OCI-LY7 (cell line): ENCODE measurements at regions not wholly inside any gene's neighbourhood (a gene's known extent, or its start where the extent isn't known, plus 50 kb on each side); places are given as distances from the start of the nearest gene placed in this dataset.

Experiments
- BruUV-seq: library from RNA; stranded (reverse); fragments of 400-500 nt; replicated peaks from 2 replicates; lab custom pipeline; 2021; lab: Mats Ljungman, UMichigan
- CTCF ChIA-PET: fragments of 300-600 bp; sonication (Branson Sonifier 250); formaldehyde crosslinking; loops from one replicate; lab custom pipeline; 2022; ENCODE audit warnings: antibody characterized with exemption; ENCODE audit not compliant: unreplicated experiment; lab: Charles Lee
- POLR2A ChIA-PET: fragments of 300-600 bp; sonication (Branson Sonifier 250); formaldehyde crosslinking; loops from one replicate; lab custom pipeline; 2022; ENCODE audit warnings: antibody characterized with exemption; lab: Charles Lee
- DNase-seq: peaks from one replicate; pipeline ENCODE4 v3.0.0-alpha.2; 2015; ENCODE audit warnings: low spot score
- H2AFZ ChIP-seq: fragments of 200-600 bp; sonication (generic), shearing (Covaris generic); 2 replicates; pipeline ENCODE4 v1.6.1; 2014; ENCODE audit warnings: mild to moderate bottlenecking, antibody characterized with exemption, low read length, moderate library complexity
- H3K27ac ChIP-seq: fragments of 200-600 bp; sonication (generic); 2 replicates; pipeline ENCODE4 v1.5.1; 2014; ENCODE audit warnings: mixed run types, low read depth, mild to moderate bottlenecking, moderate library complexity, low read length, inconsistent platforms; ENCODE audit not compliant: poor library complexity, severe bottlenecking
- H3K36me3 ChIP-seq: fragments of 200-600 bp; sonication (generic); 2 replicates; pipeline ENCODE4 v1.6.1; 2014; ENCODE audit warnings: mild to moderate bottlenecking, antibody characterized with exemption, low read length, moderate library complexity, mixed read lengths; ENCODE audit not compliant: insufficient read depth
- H3K4me1 ChIP-seq: fragments of 200-600 bp; sonication (generic); 2 replicates; pipeline ENCODE4 v1.5.1; 2014; ENCODE audit warnings: mild to moderate bottlenecking, low read length; ENCODE audit not compliant: insufficient read depth, poor library complexity, severe bottlenecking
- H3K4me2 ChIP-seq: fragments of 200-600 bp; sonication (generic); 2 replicates; pipeline ENCODE4 v1.6.1; 2014; ENCODE audit warnings: mild to moderate bottlenecking, low read length
- H3K4me3 ChIP-seq: fragments of 200-600 bp; sonication (generic); 2 replicates; pipeline ENCODE4 v1.5.1; 2014; ENCODE audit warnings: mild to moderate bottlenecking, low read depth, low read length; ENCODE audit not compliant: poor library complexity, severe bottlenecking
- H3K79me2 ChIP-seq: fragments of 200-600 bp; sonication (generic); 2 replicates; pipeline ENCODE4 v1.6.1; 2016; ENCODE audit warnings: low read depth, mild to moderate bottlenecking, low read length, moderate library complexity, mixed read lengths; ENCODE audit not compliant: insufficient read depth
- H3K9me2 ChIP-seq: fragments of 200-600 bp; sonication (generic); 2 replicates; pipeline ENCODE4 v1.6.1; 2016; ENCODE audit warnings: mild to moderate bottlenecking, low read length, mixed read lengths; ENCODE audit not compliant: insufficient read depth
- H3K9me3 ChIP-seq: fragments of 200-600 bp; sonication (generic); 2 replicates; pipeline ENCODE4 v1.6.1; 2014; ENCODE audit warnings: mild to moderate bottlenecking, mixed run types, low read length, mixed read lengths
- H4K20me1 ChIP-seq: fragments of 200-600 bp; sonication (generic); 2 replicates; pipeline ENCODE4 v1.6.1; 2014; ENCODE audit warnings: mild to moderate bottlenecking, antibody characterized with exemption, low read length, moderate library complexity, mixed read lengths; ENCODE audit not compliant: insufficient read depth
- CTCF ChIP-seq: fragments of 200-600 bp; sonication (generic); conservative IDR thresholded peaks from 2 replicates; pipeline ENCODE4 v1.5.1; 2014; ENCODE audit warnings: mild to moderate bottlenecking, antibody characterized with exemption, low read length, moderate library complexity, mixed read lengths
- EZH2phosphoT487 ChIP-seq: fragments of 200-600 bp; sonication (generic); IDR thresholded peaks from 2 replicates; pipeline ENCODE4 v1.6.1; 2018; ENCODE audit warnings: low read depth, borderline replicate concordance, mild to moderate bottlenecking, mixed run types, antibody characterized with exemption, low read length, moderate library complexity, mixed read lengths
- intact Hi-C: fragments of 100-400 bp; cut with micrococcal nuclease; formaldehyde crosslinking; loops from one replicate; pipeline ENCODE4 v1.10.0; 2022; ENCODE audit not compliant: unreplicated experiment

GRCh38 chr13:76692346-76692745, 193.9 kb downstream of the KCTD12 start:
- no peak for DNase-seq
- POLR2A ChIA-PET: interaction anchor here (0.7 to 1.1 kb wide), 2 partner anchors 10 to 15 kb away, joined by 3 to 5 read pairs; no protein-coding TSS in a partner anchor
- Histone ChIP-seq H3K9me2 (no peaks in the 10 kb centered on the region), H3K4me3 (no peak overlapping the region), H3K27ac (no peak overlapping the region), H3K9me3 (no peaks in the 10 kb centered on the region), H3K4me1 (no peaks in the 10 kb centered on the region), H3K79me2 (no peaks in the 10 kb centered on the region), H3K4me2 (no peak overlapping the region), H2AFZ (no peak overlapping the region), H4K20me1 (no peaks in the 10 kb centered on the region), H3K36me3 (no peaks in the 10 kb centered on the region)
- intact Hi-C loops: no loop called here
- CTCF ChIA-PET: no interaction called here
- TF ChIP-seq EZH2phosphoT487 (no peak), CTCF (no peak)
- no TSS peak for BruUV-seq

DNA sequence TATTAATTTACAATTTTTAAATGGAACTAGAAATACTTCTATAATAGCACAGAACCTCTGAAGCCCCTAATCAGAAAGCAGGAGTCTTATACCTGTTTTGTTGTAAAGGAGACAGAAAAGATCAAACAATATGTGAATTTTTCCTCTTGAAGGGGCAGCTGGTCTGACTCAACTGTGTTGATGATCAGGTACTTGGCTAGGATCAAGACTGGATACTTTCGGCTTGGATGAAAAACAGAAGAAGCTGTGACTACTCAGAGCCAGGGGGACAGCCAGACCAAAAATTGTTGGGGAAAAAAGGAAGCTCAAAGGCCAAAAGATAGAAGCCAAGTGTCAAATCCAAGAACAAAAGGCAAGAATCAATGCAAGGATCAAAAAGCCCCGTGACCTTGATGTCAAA, 195.6 kb downstream of the KCTD12 start:
- Histone ChIP-seq H3K27ac (no peak overlapping the region), H4K20me1 (no peaks in the 10 kb centered on the region), H3K9me3 (no peaks in the 10 kb centered on the region), H3K79me2 (no peaks in the 10 kb centered on the region), H3K9me2 (no peaks in the 10 kb centered on the region), H3K4me2 (no peak overlapping the region), H2AFZ (no peak overlapping the region), H3K4me1 (no peaks in the 10 kb centered on the region), H3K36me3 (no peaks in the 10 kb centered on the region), H3K4me3 (no peak overlapping the region)
- POLR2A ChIA-PET: interaction anchor here (0.7 to 1.2 kb wide), 2 partner anchors 13 to 14 kb away, joined by 3 read pairs; no protein-coding TSS in a partner anchor
- TF ChIP-seq CTCF (no peak), EZH2phosphoT487 (no peak)
- DNase-seq: no peak
- intact Hi-C loops: no loop called here
- CTCF ChIA-PET: no interaction called here
- no TSS peak for BruUV-seq

DNA sequence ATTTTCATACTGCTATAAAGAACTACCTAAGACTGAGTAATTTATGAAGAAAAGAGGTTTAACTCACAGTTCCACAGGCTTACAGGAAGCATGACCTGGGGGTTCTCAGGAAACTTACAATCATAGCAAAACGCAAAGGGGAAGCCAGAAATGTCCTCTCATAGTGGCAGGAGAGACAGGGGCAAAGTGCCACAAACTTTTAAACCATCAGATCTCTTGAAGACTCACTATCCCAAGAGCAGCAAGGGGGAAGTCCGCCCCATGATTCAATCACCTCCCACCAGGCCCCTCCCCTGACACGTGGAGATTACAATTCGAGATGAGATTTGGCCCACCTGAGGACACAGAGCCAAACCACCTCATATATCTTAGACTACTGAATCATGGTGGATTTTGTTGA, 198.7 kb downstream of the KCTD12 start:
- no peak for TF ChIP-seq CTCF
- TF ChIP-seq EZH2phosphoT487: no peak
- Histone ChIP-seq H3K27ac (no peak overlapping the region), H3K4me3 (no peak overlapping the region), H3K9me3 (no peaks in the 10 kb centered on the region), H2AFZ (no peak overlapping the region), H3K4me1 (no peaks in the 10 kb centered on the region), H3K36me3 (no peaks in the 10 kb centered on the region), H4K20me1 (no peaks in the 10 kb centered on the region), H3K9me2 (no peaks in the 10 kb centered on the region), H3K4me2 (no peak overlapping the region), H3K79me2 (no peaks in the 10 kb centered on the region)
- ChIA-PET POLR2A (no interaction called here), CTCF (no interaction called here)
- DNase-seq: no peak
- intact Hi-C loops: no loop called here
- BruUV-seq: no TSS peak
